ENCODE measurements at regions not wholly inside any gene's neighbourhood (a gene's known extent, or its start where the extent isn't known, plus 50 kb on each side); places are given as distances from the start of the nearest gene placed in this dataset.

DNA sequence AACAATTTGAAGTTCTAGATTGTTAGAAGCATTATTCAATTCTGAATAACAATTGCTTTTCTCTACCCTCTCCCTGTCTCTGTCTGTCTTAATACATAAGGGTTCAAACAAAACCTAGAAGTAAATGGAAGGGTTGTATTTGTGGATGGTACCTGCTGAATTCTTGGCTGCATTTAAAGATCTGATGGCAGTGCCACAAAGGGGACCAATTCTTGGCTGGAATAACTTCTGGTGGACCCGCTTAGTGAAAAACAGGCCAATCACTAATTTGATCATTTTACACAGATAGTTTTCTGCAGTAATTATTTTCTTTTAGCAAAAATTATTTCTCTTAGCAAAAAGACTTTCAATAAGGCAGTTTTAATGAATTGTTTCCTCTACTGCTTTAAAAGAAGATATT, 353.5 kb downstream of the MYCN start:
- DNase-seq = no peak

GRCh38 chr2:16293398-16293797, 353.0 kb downstream of the MYCN start:
- DNase-seq = no peak

GRCh38 chr2:16291731-16292550, 351.6 kb downstream of the MYCN start:
- no peak for DNase-seq

DNA sequence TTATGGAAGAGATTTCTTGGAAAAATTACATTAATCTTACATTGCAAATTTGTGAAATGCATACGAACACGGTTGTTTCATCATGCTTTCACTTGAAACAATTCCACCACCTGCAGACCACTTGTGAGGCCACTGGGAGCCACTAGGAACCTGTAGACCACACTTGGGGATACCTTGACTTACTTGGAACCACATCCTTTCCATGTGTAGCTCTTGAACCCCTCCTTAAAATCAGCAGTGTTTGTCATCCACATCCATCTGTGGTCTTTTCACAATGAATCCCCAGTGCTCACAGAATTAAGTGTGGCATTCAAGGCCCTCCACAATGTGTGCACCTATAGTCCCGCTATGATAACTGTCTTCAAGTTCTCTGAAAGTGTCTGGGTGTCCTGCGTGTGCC, 350.9 kb downstream of the MYCN start:
- no peak for DNase-seq

DNA sequence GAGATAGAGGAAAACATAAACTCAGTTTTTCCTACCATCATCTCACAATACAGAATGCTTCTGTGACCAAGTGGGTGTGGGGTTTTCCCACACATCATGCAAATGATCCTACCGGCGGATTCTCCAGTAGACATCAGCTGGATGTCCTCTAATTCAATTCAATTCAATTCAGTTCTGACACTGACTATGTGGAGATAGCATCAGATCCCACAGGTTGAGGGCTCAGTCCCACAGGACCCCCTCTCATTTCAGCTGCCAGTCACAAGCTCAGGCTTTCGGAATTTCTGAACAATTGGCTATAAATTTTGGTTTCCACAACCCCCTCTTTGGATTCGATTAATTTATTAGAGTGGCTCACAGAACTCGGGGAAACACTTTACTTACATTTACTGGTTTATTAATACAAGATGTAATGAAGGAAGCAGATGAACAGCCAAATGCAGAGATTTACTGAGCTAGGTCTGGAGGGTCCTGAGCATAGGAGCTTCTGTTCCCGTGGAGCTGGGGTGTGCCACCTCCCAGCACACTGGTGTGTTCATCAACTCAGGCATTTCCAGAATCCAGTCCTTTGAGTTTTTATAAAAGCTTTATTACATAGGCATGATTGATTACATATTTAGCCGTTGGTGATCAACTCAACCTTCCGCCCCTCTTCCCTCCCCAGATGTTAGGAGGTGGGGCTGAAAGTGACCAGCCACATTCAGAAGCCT, 350.1 kb downstream of the MYCN start:
- DNase-seq = no peak

- DNase-seq = no peak
Observed at GRCh38 chr2:16288371-16289112, 348.2 kb downstream of the MYCN start.

DNA sequence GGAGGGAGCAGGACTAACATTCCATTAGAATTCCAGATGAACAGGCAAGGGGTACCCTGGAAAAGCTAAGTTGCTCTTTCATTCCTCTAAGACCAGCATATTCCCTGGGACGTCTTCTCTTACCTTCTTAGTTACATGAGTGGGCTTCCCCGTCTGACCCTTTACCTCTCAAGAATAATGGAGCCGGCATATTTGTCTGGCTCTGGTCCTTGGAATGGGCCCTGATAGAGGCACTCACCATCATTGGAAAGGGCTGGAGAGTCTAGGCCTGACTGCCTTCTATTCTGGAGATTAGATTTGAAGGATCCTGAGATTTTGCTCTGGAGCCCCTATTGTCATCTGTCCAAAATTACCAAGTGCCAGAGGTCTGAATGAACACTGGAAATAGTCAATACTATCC, 347.5 kb downstream of the MYCN start:
- DNase-seq = no peak

DNA sequence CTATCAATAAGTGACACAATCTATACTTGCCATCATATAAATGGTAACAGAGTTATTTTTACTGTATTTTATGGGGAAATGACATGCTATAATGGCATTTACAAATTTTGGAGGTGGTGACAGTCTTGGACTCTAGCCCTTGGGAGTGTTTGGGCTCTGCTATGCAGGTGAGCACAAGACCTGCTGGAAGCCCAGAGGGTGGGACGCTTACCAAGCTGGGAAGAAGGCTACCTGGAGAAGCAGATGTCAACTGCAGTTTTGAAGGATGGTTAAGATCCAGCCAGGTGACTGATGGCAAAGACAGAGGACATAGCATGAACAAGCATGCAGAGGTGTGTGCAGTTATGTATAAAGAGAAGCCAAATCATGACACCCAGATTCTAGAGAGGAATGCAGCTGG, 346.9 kb downstream of the MYCN start:
- no peak for DNase-seq

DNA sequence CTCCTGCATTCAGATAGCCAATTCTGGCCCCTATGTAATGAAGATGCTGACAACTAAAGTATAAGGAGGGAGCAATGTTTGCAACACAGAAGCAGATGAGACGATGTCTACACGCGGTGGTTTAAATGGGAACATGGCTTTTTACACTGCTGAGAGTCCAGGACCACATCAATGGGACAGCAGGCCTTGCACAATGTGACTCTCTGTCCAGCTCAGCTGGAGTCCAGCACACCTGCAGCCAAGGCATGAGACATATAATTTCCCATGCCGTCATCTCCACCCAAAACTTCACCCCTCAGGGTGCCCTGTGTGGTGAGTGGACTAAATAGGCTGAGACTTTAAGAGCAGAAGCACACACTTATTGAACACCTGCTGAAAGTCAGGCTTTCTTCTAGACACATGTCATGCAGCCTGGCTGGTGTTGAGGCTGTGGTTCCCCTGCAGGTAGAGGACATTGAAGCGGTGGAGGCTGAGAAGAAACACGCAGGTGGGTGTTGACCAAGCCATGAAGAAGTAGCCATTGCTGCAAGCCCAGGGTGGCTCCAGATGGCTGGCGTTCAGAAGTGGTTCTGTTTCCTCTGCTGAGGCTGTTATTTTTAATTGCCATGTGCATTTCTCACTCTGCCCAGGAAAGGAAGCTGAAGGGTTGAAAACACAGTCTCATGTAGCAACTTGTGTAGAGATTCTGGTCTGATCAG, 345.6 kb downstream of the MYCN start:
- DNase-seq = no peak

- no peak for DNase-seq
Observed at GRCh38 chr2:16284941-16285625, 344.7 kb downstream of the MYCN start.

- no peak for DNase-seq
Observed at GRCh38 chr2:16283071-16283850, 342.9 kb downstream of the MYCN start.

- DNase-seq = no peak
Observed at GRCh38 chr2:16282511-16282910, 342.2 kb downstream of the MYCN start.

DNA sequence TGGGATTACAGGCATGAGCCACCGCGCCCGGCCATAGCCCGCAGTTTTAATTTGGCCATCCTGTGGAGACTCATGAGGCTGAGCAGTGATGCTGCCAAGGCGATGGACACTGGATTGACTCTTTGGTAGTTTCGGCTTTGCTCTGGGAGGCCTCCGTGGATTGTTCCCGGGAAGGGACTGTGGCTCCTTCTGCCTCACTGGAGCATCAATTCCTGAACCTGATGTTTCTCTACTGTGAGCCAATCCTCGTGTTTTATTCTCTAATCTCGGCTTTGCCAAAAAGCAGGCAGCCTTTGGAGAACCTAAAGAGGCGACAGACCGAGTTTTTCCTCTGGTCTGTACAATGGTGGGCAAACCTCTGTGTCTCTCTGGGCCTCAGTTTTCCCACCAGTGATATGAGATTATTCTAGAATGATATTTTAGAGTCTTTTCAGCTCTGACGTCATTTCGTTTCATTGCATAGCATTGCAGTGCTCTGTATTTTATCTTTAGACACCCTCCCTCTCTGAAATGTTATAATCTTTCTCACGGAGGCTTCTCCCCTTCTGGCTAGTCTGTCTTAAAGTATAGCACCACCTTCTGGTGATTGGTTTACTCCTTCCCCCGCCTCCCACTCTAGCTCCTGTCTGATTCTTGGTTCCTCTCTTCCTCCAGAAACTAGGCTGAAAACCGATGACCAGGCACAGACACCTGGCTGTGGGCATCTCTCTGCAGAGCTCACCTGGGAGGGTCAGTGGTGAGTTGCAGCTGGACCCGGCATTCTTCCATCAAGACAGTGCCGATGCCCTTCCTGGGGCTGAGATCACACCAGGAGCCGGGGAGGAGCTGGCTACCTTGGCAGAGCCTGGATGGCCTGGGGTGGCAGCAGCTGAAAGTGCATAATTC, 341.3 kb downstream of the MYCN start:
- peak; percentile 71 for DNase-seq

DNA sequence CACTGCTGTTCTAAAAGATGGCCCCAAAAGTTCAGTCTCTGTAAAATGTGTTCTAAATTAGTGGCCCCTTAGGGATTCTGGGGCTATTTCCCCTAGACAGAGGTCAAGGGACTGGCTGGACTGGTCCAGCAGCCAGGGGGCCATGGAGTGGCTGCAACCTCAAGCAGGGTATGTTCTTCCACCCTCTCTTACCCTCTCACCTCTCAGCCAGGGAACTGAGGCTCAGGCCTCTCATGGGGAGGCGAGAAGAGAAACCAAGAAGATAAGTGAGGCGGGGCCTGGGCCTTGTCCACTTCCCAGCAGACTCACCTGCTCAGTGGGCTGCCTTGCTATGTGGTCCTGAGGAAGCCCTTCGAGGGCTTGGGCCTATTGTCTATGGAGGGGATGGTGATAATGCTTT, 339.7 kb downstream of the MYCN start:
- no peak for DNase-seq

- DNase-seq = no peak
Observed at GRCh38 chr2:16279641-16280040, 339.3 kb downstream of the MYCN start.

- DNase-seq = no peak
Observed at GRCh38 chr2:16279201-16279570, 338.8 kb downstream of the MYCN start.

DNA sequence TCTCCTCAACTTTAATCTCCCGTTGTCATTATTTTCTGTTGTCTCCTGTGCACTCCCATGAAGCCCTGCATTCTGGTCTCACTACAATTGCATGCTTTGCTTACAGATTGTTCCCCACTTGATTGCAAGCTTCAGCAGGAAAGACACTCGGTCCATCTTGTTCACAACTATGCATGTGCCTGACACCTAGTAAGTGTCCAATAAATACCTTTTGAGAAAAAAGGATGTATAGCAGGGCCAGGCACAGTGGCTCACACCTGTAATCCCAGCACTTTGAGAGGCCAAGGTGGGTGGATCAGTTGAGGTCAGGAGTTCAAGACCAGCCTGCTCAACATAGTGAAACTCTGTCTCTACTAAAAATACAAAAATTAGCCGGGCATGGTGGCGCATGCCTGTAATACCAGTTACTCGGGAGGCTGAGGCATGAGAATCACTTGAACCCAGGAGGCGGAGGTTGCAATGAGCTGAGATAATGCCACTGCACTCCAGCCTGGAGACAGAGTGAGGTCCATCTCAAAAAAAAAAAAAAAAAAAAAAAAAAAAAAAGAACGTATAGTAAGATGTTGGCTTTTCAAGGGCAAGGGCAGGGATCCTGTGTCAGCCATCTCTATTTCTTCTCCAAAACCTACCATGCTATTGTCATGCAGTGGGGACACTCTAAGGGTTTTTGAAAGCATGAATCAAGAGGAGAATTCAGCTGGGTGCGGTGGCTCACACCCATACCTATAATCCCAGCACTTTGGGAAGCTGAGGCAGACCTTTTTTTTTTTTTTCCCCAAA, 338.3 kb downstream of the MYCN start:
- no peak for DNase-seq

GRCh38 chr2:16277117-16277516, 336.8 kb downstream of the MYCN start:
- no peak for DNase-seq

DNA sequence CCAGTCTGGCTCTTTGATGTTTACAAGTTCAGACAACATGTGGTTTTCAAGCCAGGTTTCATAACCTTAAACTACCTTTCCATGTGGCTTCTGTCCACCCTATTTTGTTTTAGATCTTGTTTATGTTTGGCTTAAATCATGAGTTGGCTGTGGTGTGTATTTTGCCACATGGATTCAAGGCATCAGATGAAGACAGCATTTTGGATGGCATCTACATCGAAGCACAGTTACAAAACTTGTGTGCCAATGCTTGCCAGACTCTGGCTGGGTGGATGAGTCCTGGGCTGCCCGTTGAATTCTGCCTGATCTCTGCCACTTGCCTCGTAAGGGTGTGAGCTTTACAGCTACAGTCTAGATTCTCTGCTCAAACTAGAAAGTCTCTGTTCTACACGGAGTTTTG, 335.3 kb downstream of the MYCN start:
- no peak for DNase-seq
